Mammary epithelial cell (primary cell): ENCODE measurements at regions not wholly inside any gene's neighbourhood (a gene's known extent, or its start where the extent isn't known, plus 50 kb on each side); places are given as distances from the start of the nearest gene placed in this dataset.

Experiments
- EZH2 ChIP-seq: IDR thresholded peaks from 2 replicates; pipeline ENCODE4 v1.6.1; 2012; ENCODE audit warnings: low read length, inconsistent platforms, borderline replicate concordance
- TF ChIP-seq, protein P1 (sequence below), 2 donors: IDR thresholded peaks in 1 of 2; conservative IDR thresholded peaks in 1 of 2; 2 replicates each; pipeline ENCODE4 v1.5.1; 2011 to 2012; ENCODE audit warnings: inconsistent platforms in 2 of 2, low read length in 2 of 2, mild to moderate bottlenecking in 2 of 2, control low read depth in 1 of 2, low read depth in 1 of 2; ENCODE audit not compliant: insufficient read depth in 1 of 2; ENCODE audit errors: extremely low read depth in 1 of 2

DNA sequence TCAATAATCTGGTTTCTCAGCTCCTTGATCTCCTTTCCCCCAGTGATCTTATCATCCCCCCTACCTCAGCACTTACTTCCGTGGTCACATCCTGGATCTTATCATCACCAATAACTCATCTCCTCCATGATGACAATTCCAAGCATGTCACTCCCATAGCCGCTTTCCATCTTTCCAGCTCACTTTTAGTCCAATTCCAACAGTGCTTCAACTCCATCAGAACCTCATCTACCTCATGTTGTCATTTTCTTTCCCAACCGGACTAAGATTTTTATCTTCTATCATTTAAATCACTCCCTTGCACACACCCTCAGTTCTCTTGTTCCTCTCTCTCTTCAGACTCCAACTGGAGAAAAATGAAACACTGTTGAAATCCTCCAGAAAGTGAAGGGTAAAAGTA, 75.9 kb upstream of the UBE2E2 start:
- TF ChIP-seq, protein P1, sequence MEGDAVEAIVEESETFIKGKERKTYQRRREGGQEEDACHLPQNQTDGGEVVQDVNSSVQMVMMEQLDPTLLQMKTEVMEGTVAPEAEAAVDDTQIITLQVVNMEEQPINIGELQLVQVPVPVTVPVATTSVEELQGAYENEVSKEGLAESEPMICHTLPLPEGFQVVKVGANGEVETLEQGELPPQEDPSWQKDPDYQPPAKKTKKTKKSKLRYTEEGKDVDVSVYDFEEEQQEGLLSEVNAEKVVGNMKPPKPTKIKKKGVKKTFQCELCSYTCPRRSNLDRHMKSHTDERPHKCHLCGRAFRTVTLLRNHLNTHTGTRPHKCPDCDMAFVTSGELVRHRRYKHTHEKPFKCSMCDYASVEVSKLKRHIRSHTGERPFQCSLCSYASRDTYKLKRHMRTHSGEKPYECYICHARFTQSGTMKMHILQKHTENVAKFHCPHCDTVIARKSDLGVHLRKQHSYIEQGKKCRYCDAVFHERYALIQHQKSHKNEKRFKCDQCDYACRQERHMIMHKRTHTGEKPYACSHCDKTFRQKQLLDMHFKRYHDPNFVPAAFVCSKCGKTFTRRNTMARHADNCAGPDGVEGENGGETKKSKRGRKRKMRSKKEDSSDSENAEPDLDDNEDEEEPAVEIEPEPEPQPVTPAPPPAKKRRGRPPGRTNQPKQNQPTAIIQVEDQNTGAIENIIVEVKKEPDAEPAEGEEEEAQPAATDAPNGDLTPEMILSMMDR (conservative IDR thresholded peaks at IDR 0.05 in 1 of 2, IDR thresholded peaks at IDR 0.05 in 1 of 2; ENCODE audit: extremely low read depth in 1 of 2, insufficient read depth in 1 of 2, low read depth in 1 of 2, low read length in 2 of 2), result no peak
- TF ChIP-seq EZH2, result no peak
